GM03348 (cell line): ENCODE measurements at regions not wholly inside any gene's neighbourhood (a gene's known extent, or its start where the extent isn't known, plus 50 kb on each side); places are given as distances from the start of the nearest gene placed in this dataset.

ENCODE experiments used
- DNase-seq: peaks from one replicate; pipeline ENCODE4 v3.0.0; 2012; ENCODE audit warnings: low spot score

GRCh38 chr7:114112806-114113205 is 194.0 kb upstream of the PPP1R3A start:
- DNase-seq, result no peak

GRCh38 chr7:114110666-114111065 is 191.9 kb upstream of the PPP1R3A start:
- DNase-seq, result no peak

- DNase-seq, result no peak
These were observed 190.9 kb upstream of the PPP1R3A start for GRCh38 chr7:114109721-114110120.

- DNase-seq, result no peak
These were observed 190.5 kb upstream of the PPP1R3A start for GRCh38 chr7:114109304-114109703.

GRCh38 chr7:114108510-114108909 is 189.7 kb upstream of the PPP1R3A start:
- DNase-seq, result no peak

GRCh38 chr7:114107522-114107921 is 188.7 kb upstream of the PPP1R3A start:
- DNase-seq, result no peak

GRCh38 chr7:114104035-114104434 is 185.2 kb upstream of the PPP1R3A start:
- no peak for DNase-seq

- DNase-seq, result no peak
These were observed 184.2 kb upstream of the PPP1R3A start for GRCh38 chr7:114102996-114103395.

- no peak for DNase-seq
These were observed 183.3 kb upstream of the PPP1R3A start for GRCh38 chr7:114102131-114102530.

GRCh38 chr7:114100810-114101209 is 182.0 kb upstream of the PPP1R3A start:
- no peak for DNase-seq

GRCh38 chr7:114099337-114099736 is 180.5 kb upstream of the PPP1R3A start:
- no peak for DNase-seq

- no peak for DNase-seq
These were observed 177.1 kb upstream of the PPP1R3A start for GRCh38 chr7:114095885-114096284.

- no peak for DNase-seq
These were observed 169.7 kb upstream of the PPP1R3A start for GRCh38 chr7:114088470-114088940.

GRCh38 chr7:114087653-114088469 is 169.1 kb upstream of the PPP1R3A start:
- no peak for DNase-seq

- DNase-seq, result peak; percentile 33
These were observed 168.3 kb upstream of the PPP1R3A start for GRCh38 chr7:114086914-114087652.

- no peak for DNase-seq
These were observed 167.7 kb upstream of the PPP1R3A start for GRCh38 chr7:114086537-114086913.

GRCh38 chr7:114085592-114086501 is 167.0 kb upstream of the PPP1R3A start:
- DNase-seq, result peak; percentile 76

- DNase-seq, result no peak
These were observed 166.4 kb upstream of the PPP1R3A start for GRCh38 chr7:114085313-114085591.

GRCh38 chr7:114084472-114085312 is 165.9 kb upstream of the PPP1R3A start:
- DNase-seq, result peak; percentile 24

- no peak for DNase-seq
These were observed 165.2 kb upstream of the PPP1R3A start for GRCh38 chr7:114084002-114084471.
